ENCODE measurements at regions not wholly inside any gene's neighbourhood (a gene's known extent, or its start where the extent isn't known, plus 50 kb on each side); places are given as distances from the start of the nearest gene placed in this dataset.

DNA sequence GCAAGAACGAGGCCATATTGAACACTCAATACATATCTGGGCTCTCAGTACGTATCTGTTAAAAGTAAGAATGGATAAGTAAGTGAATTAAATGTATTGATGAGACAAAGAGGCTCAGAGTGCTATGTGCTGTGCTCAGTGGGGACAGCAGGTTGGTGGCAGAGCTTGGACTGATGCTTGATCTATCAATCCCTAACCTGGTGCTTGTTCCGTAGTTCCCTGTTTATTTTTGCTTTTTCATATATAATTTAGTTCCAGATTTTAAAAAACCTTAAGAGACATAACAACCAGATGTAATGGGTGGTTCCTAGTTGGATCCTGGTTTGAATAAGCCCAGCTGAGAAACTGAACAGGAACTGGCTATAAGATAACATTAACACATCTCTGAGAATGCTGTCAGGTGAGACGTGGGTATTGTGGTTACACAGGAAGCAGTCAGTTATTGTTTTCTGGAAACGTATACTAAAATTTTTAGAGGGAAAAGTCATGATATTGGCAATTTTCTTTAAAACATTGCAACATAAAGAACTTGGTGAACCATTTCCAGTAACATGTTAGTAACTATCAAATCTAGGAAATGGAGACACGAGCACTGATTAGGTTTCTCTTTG is 120.5 kb downstream of the FOXB1 start:
- no peak overlapping the region for H3K9ac ChIP-seq (ENCODE audit: low read depth, low read length)
- no peaks in the 10 kb centered on the region for H3K4me1 ChIP-seq (ENCODE audit: control insufficient read depth, insufficient read depth, low read length)
- no peak overlapping the region for H3K4me3 ChIP-seq (ENCODE audit: low read length)
- no peak overlapping the region for H3K4me2 ChIP-seq (ENCODE audit: low read length)
- H3K36me3 ChIP-seq (ENCODE audit: insufficient read depth, low read length), result no peaks in the 10 kb centered on the region
- H3K27me3 ChIP-seq (ENCODE audit: control insufficient read depth, insufficient read depth, low read length), result peaks cover 44% of the 10 kb centered on the region
- no peaks in the 10 kb centered on the region for H3K9me3 ChIP-seq (replicated peaks; ENCODE audit: low read length)

DNA sequence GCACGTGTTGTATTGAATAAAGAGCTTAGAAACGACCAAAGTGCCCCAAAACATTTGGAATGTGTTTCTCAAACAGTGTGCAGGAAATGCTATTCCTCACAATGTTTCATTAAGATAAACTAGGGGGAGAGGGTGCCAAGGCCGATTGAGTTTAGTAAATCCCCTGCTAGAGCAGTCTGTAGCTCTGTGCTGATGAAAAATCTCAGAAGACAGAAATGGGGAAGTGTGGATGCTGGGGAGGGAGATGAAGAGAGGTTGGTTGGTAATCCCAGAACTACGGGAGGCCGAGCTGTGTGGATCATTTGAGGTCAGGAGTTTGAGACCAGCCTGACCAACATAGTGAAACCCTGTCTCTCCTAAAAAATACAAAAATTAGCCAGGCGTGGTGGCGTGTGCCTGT is 121.2 kb downstream of the FOXB1 start:
- Histone ChIP-seq H3K9me3 (replicated peaks; ENCODE audit: low read length) (no peaks in the 10 kb centered on the region), H3K9ac (ENCODE audit: low read depth, low read length) (no peak overlapping the region), H3K27me3 (ENCODE audit: control insufficient read depth, insufficient read depth, low read length) (peaks cover 37% of the 10 kb centered on the region), H3K4me3 (ENCODE audit: low read length) (no peak overlapping the region), H3K4me2 (ENCODE audit: low read length) (no peak overlapping the region), H3K36me3 (ENCODE audit: insufficient read depth, low read length) (no peaks in the 10 kb centered on the region), H3K4me1 (ENCODE audit: control insufficient read depth, insufficient read depth, low read length) (no peaks in the 10 kb centered on the region)

DNA sequence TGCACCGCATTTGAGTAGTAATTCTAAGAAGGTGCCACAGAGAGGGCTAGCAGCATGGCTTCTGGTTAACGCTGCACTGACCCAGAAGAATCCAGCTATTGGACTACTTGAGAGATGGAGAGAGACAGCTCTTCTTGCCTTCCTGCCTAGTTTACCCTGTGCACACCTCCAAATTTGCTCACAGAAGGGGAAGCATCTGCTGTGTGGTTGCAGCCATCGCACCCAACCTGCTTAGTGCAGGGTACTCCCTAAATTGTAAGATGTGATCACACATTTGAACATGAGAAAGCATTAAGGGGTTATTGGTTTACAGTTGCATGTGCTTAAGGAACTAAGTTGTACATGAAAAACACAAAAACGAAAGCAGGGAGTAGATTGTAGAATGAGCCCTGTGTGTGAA is 122.1 kb downstream of the FOXB1 start:
- no peak overlapping the region for H3K4me2 ChIP-seq (ENCODE audit: low read length)
- H3K9me3 ChIP-seq (replicated peaks; ENCODE audit: low read length), result no peaks in the 10 kb centered on the region
- peaks cover 37% of the 10 kb centered on the region for H3K27me3 ChIP-seq (ENCODE audit: control insufficient read depth, insufficient read depth, low read length)
- no peaks in the 10 kb centered on the region for H3K4me1 ChIP-seq (ENCODE audit: control insufficient read depth, insufficient read depth, low read length)
- H3K4me3 ChIP-seq (ENCODE audit: low read length), result no peak overlapping the region
- no peak overlapping the region for H3K9ac ChIP-seq (ENCODE audit: low read depth, low read length)
- H3K36me3 ChIP-seq (ENCODE audit: insufficient read depth, low read length), result no peaks in the 10 kb centered on the region

DNA sequence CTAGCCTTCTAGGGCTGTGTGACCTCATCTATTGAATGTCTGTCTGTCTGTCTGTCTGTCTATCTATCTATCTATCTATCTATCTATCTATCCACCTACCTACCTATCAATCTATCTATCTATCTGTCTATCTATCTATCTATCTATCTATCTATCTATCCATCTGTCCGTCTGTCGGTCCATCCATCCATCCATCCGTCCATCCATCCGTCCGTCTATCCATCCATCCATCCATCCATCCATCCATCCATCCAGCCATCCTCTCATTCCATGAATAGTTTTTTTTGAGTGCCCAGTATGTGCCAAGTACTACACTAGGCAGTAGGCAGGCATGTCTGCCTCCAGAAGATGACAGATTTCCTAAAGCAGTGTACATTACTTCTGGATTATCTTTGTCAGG is 122.5 kb downstream of the FOXB1 start:
- H3K9ac ChIP-seq (ENCODE audit: low read depth, low read length), result no peak overlapping the region

DNA sequence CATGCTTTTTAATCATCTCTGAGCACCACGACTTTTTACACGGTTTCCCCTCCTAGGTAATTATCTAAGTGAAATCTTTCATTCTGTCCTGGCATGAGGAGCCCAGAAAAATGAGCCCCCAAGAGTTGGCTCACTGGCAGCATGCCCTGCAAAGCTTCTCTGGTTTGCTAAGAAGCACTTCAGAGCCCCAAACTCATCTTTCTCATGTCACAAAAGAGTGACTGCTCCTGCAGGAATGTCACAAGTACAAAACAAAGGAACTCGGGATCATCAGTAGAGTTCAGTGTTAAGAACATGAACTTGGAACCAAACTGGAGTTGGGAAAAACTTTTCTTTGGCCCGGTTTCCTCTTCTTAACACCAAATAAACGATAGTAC is 123.9 kb downstream of the FOXB1 start:
- peaks cover 23% of the 10 kb centered on the region for H3K27me3 ChIP-seq (ENCODE audit: control insufficient read depth, insufficient read depth, low read length)
- H3K9ac ChIP-seq (ENCODE audit: low read depth, low read length), result peak overlapping the region; percentile 75
- H3K9me3 ChIP-seq (replicated peaks; ENCODE audit: low read length), result no peaks in the 10 kb centered on the region

More for the DNA sequence above, 122.5 kb downstream of the FOXB1 start:
- H3K4me3 ChIP-seq (ENCODE audit: low read length), result no peak overlapping the region
- no peaks in the 10 kb centered on the region for H3K9me3 ChIP-seq (replicated peaks; ENCODE audit: low read length)
- H3K27me3 ChIP-seq (ENCODE audit: control insufficient read depth, insufficient read depth, low read length), result peaks cover 33% of the 10 kb centered on the region
- H3K36me3 ChIP-seq (ENCODE audit: insufficient read depth, low read length), result no peaks in the 10 kb centered on the region
- no peak overlapping the region for H3K4me2 ChIP-seq (ENCODE audit: low read length)
- no peaks in the 10 kb centered on the region for H3K4me1 ChIP-seq (ENCODE audit: control insufficient read depth, insufficient read depth, low read length)

DNA sequence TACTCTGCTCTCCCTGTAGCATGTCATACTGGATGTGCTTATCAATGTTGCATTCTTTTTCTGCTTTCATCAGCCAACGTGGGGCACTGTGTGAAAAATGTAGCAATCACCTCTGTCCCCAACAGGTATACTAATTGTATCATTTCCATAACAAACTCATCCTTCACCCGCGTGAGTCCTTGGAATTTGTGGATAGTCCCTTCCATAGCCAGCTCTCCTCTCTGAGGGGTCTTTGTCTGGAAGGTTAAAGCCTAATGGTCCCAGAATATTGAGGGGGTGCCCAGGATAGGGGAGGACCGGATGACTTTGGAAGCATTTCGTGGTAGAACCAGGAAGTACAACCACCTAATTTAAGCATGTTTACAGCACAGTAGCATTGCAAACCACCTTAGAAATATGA is 124.6 kb downstream of the FOXB1 start:
- Histone ChIP-seq H3K36me3 (ENCODE audit: insufficient read depth, low read length) (no peaks in the 10 kb centered on the region), H3K4me1 (ENCODE audit: control insufficient read depth, insufficient read depth, low read length) (no peaks in the 10 kb centered on the region), H3K9ac (ENCODE audit: low read depth, low read length) (no peak overlapping the region), H3K27me3 (ENCODE audit: control insufficient read depth, insufficient read depth, low read length) (peaks cover 22% of the 10 kb centered on the region), H3K9me3 (replicated peaks; ENCODE audit: low read length) (no peaks in the 10 kb centered on the region), H3K4me2 (ENCODE audit: low read length) (no peak overlapping the region), H3K4me3 (ENCODE audit: low read length) (no peak overlapping the region)

More for the DNA sequence above, 123.9 kb downstream of the FOXB1 start:
- peak overlapping the region; percentile 74 for H3K4me3 ChIP-seq (ENCODE audit: low read length)
- no peaks in the 10 kb centered on the region for H3K36me3 ChIP-seq (ENCODE audit: insufficient read depth, low read length)
- peak overlapping the region; percentile 85 for H3K4me2 ChIP-seq (ENCODE audit: low read length)
- no peaks in the 10 kb centered on the region for H3K4me1 ChIP-seq (ENCODE audit: control insufficient read depth, insufficient read depth, low read length)

DNA sequence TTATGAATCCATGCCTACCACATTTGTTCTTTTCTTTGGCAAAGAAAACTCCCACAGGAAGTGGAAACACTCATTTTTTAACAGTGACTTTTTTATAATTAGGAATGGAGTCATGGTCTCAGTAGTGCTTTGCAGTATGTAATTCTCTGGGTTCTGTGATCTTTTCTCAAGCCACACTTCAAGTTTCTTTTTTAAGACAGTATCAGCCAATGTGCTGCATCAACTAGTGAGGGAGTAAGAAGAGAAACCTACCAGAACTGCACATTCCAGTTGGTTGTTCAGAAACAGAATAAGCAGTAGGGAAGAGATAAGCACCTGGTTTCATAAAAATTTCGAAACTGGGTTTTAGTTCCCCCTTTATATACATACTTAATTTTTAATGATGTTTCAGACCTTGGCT is 126.3 kb downstream of the FOXB1 start:
- Histone ChIP-seq H3K27me3 (ENCODE audit: control insufficient read depth, insufficient read depth, low read length) (peaks cover 15% of the 10 kb centered on the region), H3K4me2 (ENCODE audit: low read length) (no peak overlapping the region), H3K9me3 (replicated peaks; ENCODE audit: low read length) (no peaks in the 10 kb centered on the region), H3K4me1 (ENCODE audit: control insufficient read depth, insufficient read depth, low read length) (no peaks in the 10 kb centered on the region), H3K9ac (ENCODE audit: low read depth, low read length) (no peak overlapping the region), H3K4me3 (ENCODE audit: low read length) (no peak overlapping the region), H3K36me3 (ENCODE audit: insufficient read depth, low read length) (no peaks in the 10 kb centered on the region)

DNA sequence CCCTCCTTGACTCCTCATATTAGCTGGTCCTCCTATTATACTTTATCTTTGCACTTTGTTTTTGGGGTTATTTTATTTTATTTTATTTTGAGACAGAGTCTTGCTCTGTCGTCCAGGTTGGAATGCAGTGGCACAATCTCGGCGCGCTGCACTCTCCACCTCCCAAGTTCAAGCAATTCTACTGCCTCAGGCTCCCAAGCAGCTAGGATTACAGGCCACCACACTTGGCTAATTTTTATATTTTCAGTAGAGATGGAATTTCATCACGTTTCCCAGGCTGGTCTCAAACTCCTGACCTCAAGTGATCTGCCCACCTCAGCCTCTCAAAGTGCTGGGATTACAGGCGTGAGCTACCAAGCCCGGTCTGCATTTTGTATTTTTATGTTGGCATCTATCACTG is 126.7 kb downstream of the FOXB1 start:
- H3K4me3 ChIP-seq (ENCODE audit: low read length), result no peak overlapping the region
- H3K9me3 ChIP-seq (replicated peaks; ENCODE audit: low read length), result no peaks in the 10 kb centered on the region
- H3K27me3 ChIP-seq (ENCODE audit: control insufficient read depth, insufficient read depth, low read length), result peaks cover 16% of the 10 kb centered on the region
- H3K9ac ChIP-seq (ENCODE audit: low read depth, low read length), result no peak overlapping the region
- H3K36me3 ChIP-seq (ENCODE audit: insufficient read depth, low read length), result no peaks in the 10 kb centered on the region
- no peak overlapping the region for H3K4me2 ChIP-seq (ENCODE audit: low read length)
- no peaks in the 10 kb centered on the region for H3K4me1 ChIP-seq (ENCODE audit: control insufficient read depth, insufficient read depth, low read length)

DNA sequence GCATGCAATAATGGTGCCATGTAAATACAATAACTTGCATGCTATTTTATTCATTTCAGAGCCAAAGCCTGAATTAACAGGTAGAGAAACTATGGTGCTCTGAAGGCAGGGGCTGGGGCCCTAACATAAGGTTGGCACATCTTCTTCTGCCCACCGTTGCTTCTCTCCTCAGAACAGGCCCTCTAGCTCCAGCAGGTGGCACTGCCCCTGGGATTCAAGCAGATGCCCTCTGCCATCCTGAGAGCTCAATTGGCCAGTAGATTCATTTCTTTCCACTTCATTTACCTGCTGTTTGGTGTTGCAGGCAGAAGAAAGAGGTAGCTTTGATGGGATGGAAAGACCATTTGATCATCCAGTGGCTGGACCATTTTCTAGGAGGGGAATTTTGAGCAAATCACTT is 130.5 kb downstream of the FOXB1 start:
- no peak overlapping the region for H3K4me2 ChIP-seq (ENCODE audit: low read length)
- no peaks in the 10 kb centered on the region for H3K9me3 ChIP-seq (replicated peaks; ENCODE audit: low read length)
- H3K4me1 ChIP-seq (ENCODE audit: control insufficient read depth, insufficient read depth, low read length), result peaks cover 4% of the 10 kb centered on the region
- H3K36me3 ChIP-seq (ENCODE audit: insufficient read depth, low read length), result no peaks in the 10 kb centered on the region
- H3K27me3 ChIP-seq (ENCODE audit: control insufficient read depth, insufficient read depth, low read length), result peaks cover 21% of the 10 kb centered on the region
- H3K4me3 ChIP-seq (ENCODE audit: low read length), result no peak overlapping the region
- no peak overlapping the region for H3K9ac ChIP-seq (ENCODE audit: low read depth, low read length)

DNA sequence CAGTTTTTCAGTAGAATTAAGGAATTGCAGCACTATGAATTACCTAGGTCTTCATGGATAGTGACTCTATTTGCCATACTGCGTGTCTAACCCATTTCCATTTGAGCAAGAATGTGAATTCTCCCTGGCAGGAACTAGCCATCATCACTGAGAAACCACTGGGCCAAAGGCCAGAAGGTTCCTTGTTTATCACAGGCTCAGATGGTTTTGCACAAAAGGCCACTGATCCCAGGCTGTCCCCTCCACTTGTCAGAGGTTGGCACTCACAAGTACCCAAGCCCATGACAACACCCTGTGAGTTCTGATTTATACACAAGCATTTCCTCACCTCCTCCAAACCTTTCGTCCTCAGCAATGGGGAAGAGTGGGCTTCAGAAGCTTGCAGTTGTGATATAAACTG is 131.8 kb downstream of the FOXB1 start:
- Histone ChIP-seq H3K9ac (ENCODE audit: low read depth, low read length) (no peak overlapping the region), H3K4me1 (ENCODE audit: control insufficient read depth, insufficient read depth, low read length) (peaks cover 4% of the 10 kb centered on the region), H3K27me3 (ENCODE audit: control insufficient read depth, insufficient read depth, low read length) (peaks cover 21% of the 10 kb centered on the region), H3K36me3 (ENCODE audit: insufficient read depth, low read length) (no peaks in the 10 kb centered on the region), H3K4me3 (ENCODE audit: low read length) (no peak overlapping the region), H3K4me2 (ENCODE audit: low read length) (no peak overlapping the region), H3K9me3 (replicated peaks; ENCODE audit: low read length) (no peaks in the 10 kb centered on the region)

DNA sequence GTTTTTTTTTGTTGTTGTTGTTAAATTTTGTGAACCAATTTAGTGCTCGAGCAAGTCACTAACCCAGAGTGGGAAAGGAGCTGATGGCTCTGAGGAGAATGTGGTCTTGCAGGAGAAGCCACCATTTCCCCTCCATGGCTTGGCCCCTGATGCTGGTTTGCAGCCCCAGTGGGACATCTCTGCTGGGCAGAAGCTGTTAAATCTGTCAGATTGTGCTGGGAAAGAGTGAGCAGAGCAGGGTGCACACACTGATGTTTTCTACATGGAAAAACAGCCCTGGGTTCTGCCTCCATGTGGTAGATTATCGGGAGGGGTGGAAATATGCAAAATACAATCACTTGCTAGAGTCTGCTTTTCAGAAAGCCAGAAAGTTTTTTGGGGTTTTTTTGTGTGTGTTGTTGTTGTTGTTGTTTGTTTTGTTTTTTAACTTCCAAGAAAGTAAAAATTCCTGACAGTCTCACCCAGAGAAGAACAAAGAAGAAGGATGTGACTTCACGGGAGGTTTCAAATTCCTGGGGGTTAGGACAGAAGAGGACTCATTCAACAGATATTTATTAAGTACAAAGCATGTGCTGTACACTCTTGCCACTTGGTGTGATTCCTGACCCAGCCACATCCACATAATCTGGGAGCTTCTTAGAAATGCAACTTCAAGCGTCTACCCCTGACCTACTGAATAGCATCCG is 133.7 kb downstream of the FOXB1 start:
- Histone ChIP-seq H3K4me2 (ENCODE audit: low read length) (no peak overlapping the region), H3K4me1 (ENCODE audit: control insufficient read depth, insufficient read depth, low read length) (peaks cover 4% of the 10 kb centered on the region), H3K36me3 (ENCODE audit: insufficient read depth, low read length) (no peaks in the 10 kb centered on the region), H3K4me3 (ENCODE audit: low read length) (no peak overlapping the region), H3K9me3 (replicated peaks; ENCODE audit: low read length) (no peaks in the 10 kb centered on the region), H3K9ac (ENCODE audit: low read depth, low read length) (no peak overlapping the region), H3K27me3 (ENCODE audit: control insufficient read depth, insufficient read depth, low read length) (peaks cover 32% of the 10 kb centered on the region)

DNA sequence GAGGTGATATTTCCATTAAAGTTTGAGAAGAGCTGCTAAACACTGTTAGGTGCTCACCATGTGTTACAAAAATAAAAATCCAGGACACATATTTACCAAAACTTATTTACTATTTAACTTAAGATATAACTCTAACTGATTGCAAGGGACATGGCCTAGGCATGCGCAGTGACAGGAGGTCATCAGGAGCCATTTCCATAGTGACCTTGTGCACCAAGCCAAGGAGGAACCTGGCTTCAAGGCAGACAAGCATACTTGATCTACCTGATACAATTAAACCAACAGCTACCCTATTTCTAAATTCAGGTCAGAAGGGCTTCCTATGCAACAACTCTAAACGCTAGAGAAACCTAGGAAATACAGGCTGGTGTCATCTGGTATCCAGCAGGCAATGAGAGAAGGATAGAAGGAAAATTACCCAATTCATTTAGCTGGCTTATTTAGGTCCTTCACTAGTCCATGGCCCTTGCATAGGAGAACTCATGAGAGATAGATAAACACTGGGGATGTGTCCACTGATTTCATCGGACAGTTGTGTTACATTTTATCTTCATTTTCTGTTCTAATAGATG is 134.4 kb downstream of the FOXB1 start:
- H3K27me3 ChIP-seq (ENCODE audit: control insufficient read depth, insufficient read depth, low read length), result peaks cover 35% of the 10 kb centered on the region
- no peak overlapping the region for H3K9ac ChIP-seq (ENCODE audit: low read depth, low read length)
- no peaks in the 10 kb centered on the region for H3K36me3 ChIP-seq (ENCODE audit: insufficient read depth, low read length)
- H3K4me1 ChIP-seq (ENCODE audit: control insufficient read depth, insufficient read depth, low read length), result peaks cover 4% of the 10 kb centered on the region
- no peak overlapping the region for H3K4me3 ChIP-seq (ENCODE audit: low read length)
- no peak overlapping the region for H3K4me2 ChIP-seq (ENCODE audit: low read length)
- no peaks in the 10 kb centered on the region for H3K9me3 ChIP-seq (replicated peaks; ENCODE audit: low read length)

Data from skeletal muscle satellite cell (primary cell).